ENCODE measurements at regions not wholly inside any gene's neighbourhood (a gene's known extent, or its start where the extent isn't known, plus 50 kb on each side); places are given as distances from the start of the nearest gene placed in this dataset.
"Not testable (repeated sequence)": the region's sequence is repeated elsewhere in the genome, so short reads cannot be mapped to it uniquely, and the experiment has no call there.

- Mint-ChIP-seq H3K36me3 (ENCODE audit: low read depth) (no peaks in the 10 kb centered on the region), H3K4me1 (no peaks in the 10 kb centered on the region), H3K27ac (no peak overlapping the region), H3K27me3 (peaks cover 3% of the 10 kb centered on the region), H3K9me3 (ENCODE audit: low read depth) (no peaks in the 10 kb centered on the region), H3K4me3 (no peak overlapping the region)
- intact Hi-C loops (cut with DNase I, micrococcal nuclease), result no loop called here
- ChIA-PET CTCF (no interaction called here), POLR2A (no interaction called here)
- DNase-seq (no peak), ATAC-seq (no peak)
Measured at GRCh38 chr2:67576226-67576625, 179.1 kb downstream of the ETAA1 start.

- Mint-ChIP-seq H3K4me3 (no peak overlapping the region), H3K4me1 (no peaks in the 10 kb centered on the region), H3K36me3 (ENCODE audit: low read depth) (no peaks in the 10 kb centered on the region), H3K27ac (no peak overlapping the region), H3K27me3 (peaks cover 3% of the 10 kb centered on the region), H3K9me3 (ENCODE audit: low read depth) (peaks cover 3% of the 10 kb centered on the region)
- intact Hi-C loops (cut with DNase I, micrococcal nuclease), result no loop called here
- DNase-seq (no peak), ATAC-seq (no peak)
- ChIA-PET CTCF (interaction anchor here (0.6 kb wide), 1 partner anchor 726 kb away, joined by 4 read pairs; no protein-coding TSS in a partner anchor), POLR2A (no interaction called here)
Measured at GRCh38 chr2:67576991-67577390, 179.9 kb downstream of the ETAA1 start.

- Mint-ChIP-seq H3K36me3 (ENCODE audit: low read depth) (no peaks in the 10 kb centered on the region), H3K4me1 (no peaks in the 10 kb centered on the region), H3K9me3 (ENCODE audit: low read depth) (peaks cover 14% of the 10 kb centered on the region), H3K27ac (no peak overlapping the region), H3K27me3 (peaks cover 3% of the 10 kb centered on the region), H3K4me3 (no peak overlapping the region)
- POLR2A ChIA-PET, result no interaction called here
- intact Hi-C loops (cut with DNase I, micrococcal nuclease), result no loop called here
- CTCF ChIA-PET, result no interaction called here
- ATAC-seq (no peak), DNase-seq (no peak)
Measured at GRCh38 chr2:67579216-67579615, 182.1 kb downstream of the ETAA1 start.

- H3K27me3 Mint-ChIP-seq, result peaks cover 3% of the 10 kb centered on the region
- no peak overlapping the region for H3K4me3 Mint-ChIP-seq
- H3K27ac Mint-ChIP-seq, result no peak overlapping the region
- ATAC-seq, result no peak
- no peaks in the 10 kb centered on the region for H3K36me3 Mint-ChIP-seq (ENCODE audit: low read depth)
- no peaks in the 10 kb centered on the region for H3K4me1 Mint-ChIP-seq
- peaks cover 18% of the 10 kb centered on the region for H3K9me3 Mint-ChIP-seq (ENCODE audit: low read depth)
- DNase-seq, result no peak
- intact Hi-C loops (cut with DNase I, micrococcal nuclease), result no loop called here
- ChIA-PET POLR2A (no interaction called here), CTCF (no interaction called here)
Measured at GRCh38 chr2:67579806-67580205, 182.7 kb downstream of the ETAA1 start.

DNA sequence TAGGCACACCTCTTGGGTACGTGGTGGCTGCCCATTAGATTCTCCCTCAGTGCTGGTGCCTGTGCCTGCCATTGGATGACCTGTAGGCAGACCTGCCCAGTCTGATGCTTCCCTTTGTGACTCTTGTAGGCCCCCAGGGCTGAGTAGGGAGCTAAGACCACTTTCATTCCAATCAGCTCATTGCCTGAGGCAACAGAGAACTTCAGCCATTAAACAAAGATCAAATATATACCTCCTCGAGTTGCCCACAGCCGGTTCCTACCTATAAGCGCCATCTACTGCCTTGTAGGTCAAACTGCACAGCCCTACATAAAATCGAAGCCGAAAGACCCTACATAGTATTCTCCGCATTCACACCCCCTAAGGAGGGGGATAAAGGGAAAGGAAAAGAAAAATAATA is 184.6 kb downstream of the ETAA1 start:
- no peak overlapping the region for H3K4me3 Mint-ChIP-seq
- H3K4me1 Mint-ChIP-seq, result no peaks in the 10 kb centered on the region
- ChIA-PET CTCF (interaction anchor here (1.0 kb wide), 1 partner anchor 64 kb away, joined by 3 read pairs; no protein-coding TSS in a partner anchor), POLR2A (no interaction called here)
- intact Hi-C loops (cut with DNase I, micrococcal nuclease), result no loop called here
- ATAC-seq, result no peak
- H3K36me3 Mint-ChIP-seq (ENCODE audit: low read depth), result no peaks in the 10 kb centered on the region
- H3K9me3 Mint-ChIP-seq (ENCODE audit: low read depth), result peaks cover 34% of the 10 kb centered on the region
- H3K27ac Mint-ChIP-seq, result no peak overlapping the region
- no peaks in the 10 kb centered on the region for H3K27me3 Mint-ChIP-seq
- no peak for DNase-seq

- POLR2A ChIA-PET, result no interaction called here
- intact Hi-C loops (cut with DNase I, micrococcal nuclease), result no loop called here
Measured at GRCh38 chr2:67583185-67583584, 186.1 kb downstream of the ETAA1 start.

DNA sequence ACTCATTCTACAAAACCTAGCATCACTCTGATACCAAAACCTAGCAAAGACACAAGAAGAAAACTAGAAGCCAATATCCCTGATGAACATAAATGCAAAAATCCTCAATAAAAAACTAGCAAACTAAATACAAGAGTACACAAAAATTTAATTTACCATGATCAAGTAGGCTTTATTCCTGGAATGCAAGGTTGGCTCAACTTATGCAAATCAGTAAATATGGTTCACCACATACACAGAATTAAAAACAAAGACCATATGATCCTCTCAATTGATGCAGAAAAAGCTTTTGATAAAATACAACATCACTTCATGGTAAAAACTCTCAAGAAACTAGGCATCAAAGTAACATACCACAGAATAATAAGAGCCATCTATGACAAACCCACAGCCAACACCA is 188.3 kb downstream of the ETAA1 start:
- Mint-ChIP-seq H3K9me3 (ENCODE audit: low read depth) (peaks cover 34% of the 10 kb centered on the region), H3K4me3 (no peak overlapping the region), H3K4me1 (no peaks in the 10 kb centered on the region), H3K27ac (no peak overlapping the region), H3K27me3 (no peaks in the 10 kb centered on the region), H3K36me3 (ENCODE audit: low read depth) (no peaks in the 10 kb centered on the region)
- ATAC-seq, result no peak
- intact Hi-C loops (cut with DNase I, micrococcal nuclease), result no loop called here
- POLR2A ChIA-PET, result no interaction called here
- no peak for DNase-seq
- CTCF ChIA-PET, result no interaction called here

More at GRCh38 chr2:67583185-67583584, 186.1 kb downstream of the ETAA1 start:
- CTCF ChIA-PET, result interaction anchor here (0.6 kb wide), 1 partner anchor 449 kb away, joined by 3 read pairs; no protein-coding TSS in a partner anchor
- DNase-seq (no peak), ATAC-seq (no peak)
- H3K27me3 Mint-ChIP-seq, result no peaks in the 10 kb centered on the region
- no peak overlapping the region for H3K27ac Mint-ChIP-seq
- no peaks in the 10 kb centered on the region for H3K4me1 Mint-ChIP-seq
- H3K36me3 Mint-ChIP-seq (ENCODE audit: low read depth), result no peaks in the 10 kb centered on the region
- H3K4me3 Mint-ChIP-seq, result no peak overlapping the region
- H3K9me3 Mint-ChIP-seq (ENCODE audit: low read depth), result peaks cover 34% of the 10 kb centered on the region

DNA sequence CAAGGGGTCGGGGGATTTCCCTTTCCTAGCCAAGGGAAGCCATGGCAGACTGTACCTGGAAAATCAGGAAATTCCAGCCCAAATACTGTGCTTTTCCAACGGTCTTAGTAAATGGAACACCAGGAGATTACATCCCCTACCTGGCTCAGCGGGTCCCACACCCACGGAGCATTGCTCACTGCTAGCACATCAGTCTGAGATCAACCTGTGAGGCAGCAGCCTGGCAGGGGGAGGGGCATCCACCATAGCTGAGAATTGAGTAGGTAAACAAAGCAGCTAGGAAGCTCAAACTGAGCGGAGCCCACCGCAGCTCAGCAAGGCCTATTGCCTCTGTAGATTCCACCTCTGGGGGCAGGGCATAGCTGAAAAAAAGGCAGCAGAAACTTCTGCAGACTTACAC is 192.0 kb downstream of the ETAA1 start:
- ChIA-PET CTCF (interaction anchor here (0.7 kb wide), 1 partner anchor 1428 kb away, joined by 3 read pairs; no protein-coding TSS in a partner anchor), POLR2A (interaction anchor here (0.6 kb wide), 1 partner anchor 317 kb away, joined by 3 read pairs; no protein-coding TSS in a partner anchor)
- H3K36me3 Mint-ChIP-seq (ENCODE audit: low read depth); intact Hi-C loops (cut with DNase I, micrococcal nuclease); DNase-seq; H3K4me1 Mint-ChIP-seq; H3K27me3 Mint-ChIP-seq; H3K4me3 Mint-ChIP-seq; H3K27ac Mint-ChIP-seq; ATAC-seq: not testable (repeated sequence)
- H3K9me3 Mint-ChIP-seq (ENCODE audit: low read depth), result peaks cover 31% of the 10 kb centered on the region

DNA sequence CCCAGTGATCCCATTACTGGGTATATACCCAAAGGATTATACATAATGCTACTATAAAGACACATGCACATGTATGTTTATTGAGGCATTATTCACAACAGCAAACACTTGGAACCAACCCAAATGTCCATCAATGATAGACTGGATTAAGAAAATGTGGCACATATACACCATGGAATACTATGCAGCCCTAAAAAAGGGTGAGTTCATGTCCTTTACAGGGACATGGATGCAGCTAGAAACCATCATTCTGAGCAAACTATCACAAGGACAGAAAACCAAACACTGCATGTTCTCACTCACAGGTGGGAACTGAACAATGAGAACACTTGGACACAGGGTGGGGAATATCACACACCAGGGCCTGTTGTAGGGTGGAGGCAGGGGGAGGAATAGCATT is 197.4 kb downstream of the ETAA1 start:
- not testable (repeated sequence) for H3K4me3 Mint-ChIP-seq, DNase-seq

DNA sequence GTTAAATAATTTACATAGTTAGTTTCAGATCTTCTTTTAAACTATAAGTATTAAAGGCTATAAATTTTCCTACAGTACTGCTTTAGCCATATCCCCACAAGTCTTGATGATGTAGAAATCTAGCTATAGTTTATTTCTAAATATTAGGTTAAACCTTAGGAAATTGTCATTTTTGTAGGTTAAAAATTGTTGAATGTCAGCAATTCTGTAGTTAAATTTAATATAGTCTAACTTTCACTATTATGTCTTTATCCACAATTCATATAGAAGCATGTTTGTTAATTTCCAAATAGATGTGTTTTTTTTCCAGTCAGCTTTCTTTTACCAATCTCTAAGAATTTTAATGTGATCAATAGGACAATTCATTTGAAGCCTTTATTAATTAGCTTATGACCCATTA is 199.7 kb downstream of the ETAA1 start:
- no peaks in the 10 kb centered on the region for H3K4me1 Mint-ChIP-seq
- intact Hi-C loops (cut with DNase I, micrococcal nuclease), result no loop called here
- no peak overlapping the region for H3K4me3 Mint-ChIP-seq

More for the DNA sequence above, 197.4 kb downstream of the ETAA1 start:
- ATAC-seq; H3K4me1 Mint-ChIP-seq; H3K36me3 Mint-ChIP-seq (ENCODE audit: low read depth); CTCF ChIA-PET; H3K27me3 Mint-ChIP-seq; intact Hi-C loops (cut with DNase I, micrococcal nuclease); POLR2A ChIA-PET; H3K27ac Mint-ChIP-seq: not testable (repeated sequence)
- peaks cover 12% of the 10 kb centered on the region for H3K9me3 Mint-ChIP-seq (ENCODE audit: low read depth)

DNA sequence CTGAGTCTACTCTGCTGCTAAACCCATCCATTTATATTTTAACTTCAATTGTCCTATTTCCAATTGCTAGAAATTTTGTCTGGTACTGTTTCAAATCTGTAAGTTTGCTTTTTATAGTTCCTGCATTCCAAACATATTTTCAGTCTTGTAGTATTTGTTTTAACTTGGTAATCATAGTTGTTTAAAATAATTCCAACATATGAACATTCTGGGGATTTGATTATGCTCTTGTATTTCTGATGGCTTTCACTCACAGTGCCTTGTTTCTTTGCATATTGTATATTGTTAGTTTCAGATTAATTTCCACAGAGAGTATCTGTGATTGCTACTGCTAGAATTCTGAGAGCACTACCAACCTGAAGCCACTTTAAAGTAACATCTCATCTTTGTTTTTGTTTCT is 202.4 kb downstream of the ETAA1 start:
- Mint-ChIP-seq H3K9me3 (ENCODE audit: low read depth) (peaks cover 2% of the 10 kb centered on the region), H3K27ac (no peak overlapping the region), H3K4me3 (no peak overlapping the region), H3K27me3 (no peaks in the 10 kb centered on the region), H3K4me1 (no peaks in the 10 kb centered on the region), H3K36me3 (ENCODE audit: low read depth) (no peaks in the 10 kb centered on the region)
- DNase-seq, result no peak
- intact Hi-C loops (cut with DNase I, micrococcal nuclease), result no loop called here
- no peak for ATAC-seq
- ChIA-PET CTCF (interaction anchor here (0.9 kb wide), 1 partner anchor 9 kb away, joined by 3 read pairs; no protein-coding TSS in a partner anchor), POLR2A (no interaction called here)

More for the DNA sequence above, 199.7 kb downstream of the ETAA1 start:
- H3K27me3 Mint-ChIP-seq, result no peaks in the 10 kb centered on the region
- ATAC-seq (no peak), DNase-seq (no peak)
- H3K27ac Mint-ChIP-seq, result no peak overlapping the region
- peaks cover 9% of the 10 kb centered on the region for H3K9me3 Mint-ChIP-seq (ENCODE audit: low read depth)
- no peaks in the 10 kb centered on the region for H3K36me3 Mint-ChIP-seq (ENCODE audit: low read depth)
- ChIA-PET POLR2A (no interaction called here), CTCF (no interaction called here)

DNA sequence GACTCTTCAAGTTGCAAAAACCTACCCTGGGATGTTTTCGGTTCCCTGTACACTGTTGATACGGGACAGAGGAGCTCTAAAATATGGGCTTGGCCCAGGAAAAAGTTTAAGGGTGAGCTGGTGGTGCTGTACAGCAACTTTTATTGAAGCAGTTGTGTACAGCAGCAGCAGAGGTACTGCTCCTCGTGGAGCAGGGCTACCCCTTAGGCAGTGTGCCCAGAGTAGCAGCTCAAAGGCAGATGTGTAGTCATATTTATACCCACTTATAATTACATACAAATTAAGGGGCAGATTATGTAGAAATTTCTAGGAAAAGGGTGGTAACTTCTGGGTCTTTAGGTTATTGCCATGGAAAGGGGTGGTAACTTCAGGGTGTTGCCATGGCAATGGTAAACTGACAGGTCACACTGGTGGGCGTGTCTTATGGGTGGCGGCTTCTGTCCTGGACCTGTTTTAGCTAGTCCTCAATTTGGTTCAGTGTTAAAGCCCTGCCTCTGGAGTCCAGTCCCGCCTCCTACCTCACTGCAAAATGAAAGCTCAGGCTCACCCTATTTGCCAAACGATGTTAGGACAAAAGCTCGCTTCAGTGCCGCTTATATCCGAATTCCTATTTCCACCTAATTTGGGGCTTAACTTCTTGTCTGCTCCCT is 203.2 kb downstream of the ETAA1 start:
- Mint-ChIP-seq H3K4me1 (no peaks in the 10 kb centered on the region), H3K27me3 (no peaks in the 10 kb centered on the region), H3K27ac (no peak overlapping the region), H3K4me3 (no peak overlapping the region), H3K36me3 (ENCODE audit: low read depth) (no peaks in the 10 kb centered on the region), H3K9me3 (ENCODE audit: low read depth) (peaks cover 2% of the 10 kb centered on the region)
- ChIA-PET POLR2A (no interaction called here), CTCF (interaction anchor here (0.9 kb wide), 2 partner anchors 8 to 20 kb away, joined by 3 read pairs; no protein-coding TSS in a partner anchor)
- ATAC-seq (no peak), DNase-seq (no peak)
- intact Hi-C loops (cut with DNase I, micrococcal nuclease), result no loop called here

Data from activated CD4-positive, alpha-beta T cell treated with anti-CD3 and anti-CD28 coated beads for 36 hours (primary cell).